Pancreas (tissue), 10 donors: ENCODE measurements at regions not wholly inside any gene's neighbourhood (a gene's known extent, or its start where the extent isn't known, plus 50 kb on each side); places are given as distances from the start of the nearest gene placed in this dataset.

Source experiments
- ATAC-seq, 4 donors: fragments of 200-7000 bp; cut with Tn5 transposase; one replicate each; pipeline versions ENCODE4 v1.8.0 to v1.9.1; 2020; ENCODE audit warnings: mild to moderate bottlenecking in 4 of 4, moderate library complexity in 4 of 4
- DNase-seq, 6 donors: peaks; one replicate each; pipeline ENCODE4 v3.0.0-alpha.2; 2020
- FAIRE-seq: peaks from 2 replicates; lab custom pipeline; 2012; peaks lifted over from hg19 to GRCh38; lab: Jason Lieb, UNC
- H3K27ac ChIP-seq, 4 donors: fragments of 200-600 bp; sonication (generic); 1 replicate in 3 of 4; 2 replicates in 1 of 4; pipeline versions ENCODE4 v1.5.0 to v1.8.0; 2020
- H3K27me3 ChIP-seq, 4 donors: fragments of 200-600 bp; one replicate each; pipeline ENCODE4 v1.8.0; 2021
- H3K36me3 ChIP-seq, 3 donors: fragments of 200-600 bp; sonication (generic) in 1 of 3; one replicate each; pipeline versions ENCODE4 v1.5.0 to v1.8.0; 2020 to 2021
- H3K4me1 ChIP-seq, 3 donors: fragments of 200-600 bp; one replicate each; pipeline ENCODE4 v1.8.0; 2021
- H3K4me3 ChIP-seq, 4 donors: fragments of 200-600 bp; sonication (generic) in 2 of 4; one replicate each; pipeline versions ENCODE4 v1.5.0 to v1.8.0; 2020 to 2021
- H3K9me3 ChIP-seq, 4 donors: fragments of 200-600 bp; one replicate each; pipeline ENCODE4 v1.8.0; 2021
- CTCF ChIP-seq, 4 donors: fragments of 200-600 bp; sonication (generic) in 3 of 4; IDR thresholded peaks; one replicate each; pipeline versions ENCODE4 v1.5.0 to v1.8.0; 2021; ENCODE audit warnings: antibody characterized with exemption in 4 of 4
- WGBS, 2 donors: extraction: QIAGEN DNeasy Blood & Tissue Kit; methylation state at CpG; one replicate each; pipeline ENCODE4 v1.1.7; 2013; 5-methylcytosine and 5-hydroxymethylcytosine counted together
- intact Hi-C, 3 donors: fragments of 100-400 bp; cut with DNase I; formaldehyde crosslinking; loops; one replicate each; pipeline versions ENCODE4 v1.11.1 to v1.14.2; 2022
- donor health status: healthy with polysubstance abuse.
- donor health status: DM: no; HTN: no; CAD: no; lungs with moderate emphysema.
- donor health status: DM: no; HTN: no; CAD: no.
- donor health status: control.
- donor health status: control.
- donor health status: Bipolar disorder and iron deficiency.
- donor health status: DM: yes; HTN: yes; CAD: no.
- donor health status: DM: no; HTN: no; CAD: no.
- donor health status: DM: no; HTN: no; CAD: no.
- donor health status: DM: yes; HTN: yes; CAD: no.

GRCh38 chr2:163401481-163401880 lies 334.3 kb downstream of the FIGN start:
- WGBS, 2 donors, result 54 to 59% methylated on average over 3 of the region's 3 CpGs
- no peaks in the 10 kb centered on the region for H3K36me3 ChIP-seq
- FAIRE-seq, result no peak
- no peak for ATAC-seq
- no peaks in the 10 kb centered on the region for H3K9me3 ChIP-seq
- H3K4me1 ChIP-seq, result no peaks in the 10 kb centered on the region
- TF ChIP-seq CTCF (IDR thresholded peaks at IDR 0.05), result no peak
- no peaks in the 10 kb centered on the region for H3K27me3 ChIP-seq
- no peak overlapping the region for H3K4me3 ChIP-seq
- intact Hi-C loops, result no loop called here
- DNase-seq, result no peak
- H3K27ac ChIP-seq, result no peak overlapping the region

GRCh38 chr2:163397451-163397850 lies 338.4 kb downstream of the FIGN start:
- no peak for DNase-seq
- Histone ChIP-seq H3K27me3 (no peaks in the 10 kb centered on the region), H3K4me1 (no peaks in the 10 kb centered on the region), H3K9me3 (no peaks in the 10 kb centered on the region), H3K36me3 (no peaks in the 10 kb centered on the region), H3K27ac (no peak overlapping the region), H3K4me3 (no peak overlapping the region)
- ATAC-seq, result no peak
- no peak for FAIRE-seq
- intact Hi-C loops, result no loop called here
- 61 to 64% methylated on average over 2 of the region's 2 CpGs for WGBS, 2 donors
- TF ChIP-seq CTCF (IDR thresholded peaks at IDR 0.05), result no peak

- 73 to 80% methylated on average over 2 of the region's 2 CpGs for WGBS, 2 donors
Observed at GRCh38 chr2:163395602-163396001, 340.2 kb downstream of the FIGN start.

GRCh38 chr2:163389838-163390237 lies 346.0 kb downstream of the FIGN start:
- FAIRE-seq (no peak), ATAC-seq (no peak), DNase-seq (no peak)
- Histone ChIP-seq H3K27me3 (no peaks in the 10 kb centered on the region), H3K4me1 (no peaks in the 10 kb centered on the region), H3K27ac (no peak overlapping the region), H3K9me3 (no peaks in the 10 kb centered on the region), H3K36me3 (no peaks in the 10 kb centered on the region), H3K4me3 (no peak overlapping the region)
- 66 to 77% methylated on average over 2 of the region's 2 CpGs for WGBS, 2 donors
- TF ChIP-seq CTCF (IDR thresholded peaks at IDR 0.05), result no peak
- intact Hi-C loops, result no loop called here

More at GRCh38 chr2:163395602-163396001, 340.2 kb downstream of the FIGN start:
- H3K4me1 ChIP-seq, result no peaks in the 10 kb centered on the region
- no peaks in the 10 kb centered on the region for H3K36me3 ChIP-seq
- intact Hi-C loops, result no loop called here
- no peak overlapping the region for H3K27ac ChIP-seq
- H3K27me3 ChIP-seq, result no peaks in the 10 kb centered on the region
- H3K4me3 ChIP-seq, result no peak overlapping the region
- H3K9me3 ChIP-seq, result no peaks in the 10 kb centered on the region
- FAIRE-seq, result no peak
- no peak for TF ChIP-seq CTCF (IDR thresholded peaks at IDR 0.05)
- DNase-seq, result no peak
- no peak for ATAC-seq

GRCh38 chr2:163375472-163375871 lies 360.3 kb downstream of the FIGN start:
- H3K36me3 ChIP-seq, result no peaks in the 10 kb centered on the region
- no peaks in the 10 kb centered on the region for H3K4me1 ChIP-seq
- TF ChIP-seq CTCF (IDR thresholded peaks at IDR 0.05), result no peak
- H3K9me3 ChIP-seq, result no peaks in the 10 kb centered on the region
- WGBS, 2 donors, result 71 to 72% methylated on average over 2 of the region's 2 CpGs
- H3K27ac ChIP-seq, result no peak overlapping the region
- no peaks in the 10 kb centered on the region for H3K27me3 ChIP-seq
- FAIRE-seq (no peak), ATAC-seq (no peak), DNase-seq (no peak)
- H3K4me3 ChIP-seq, result no peak overlapping the region
- intact Hi-C loops, result no loop called here
